ENCODE measurements at regions not wholly inside any gene's neighbourhood (a gene's known extent, or its start where the extent isn't known, plus 50 kb on each side); places are given as distances from the start of the nearest gene placed in this dataset.

DNA sequence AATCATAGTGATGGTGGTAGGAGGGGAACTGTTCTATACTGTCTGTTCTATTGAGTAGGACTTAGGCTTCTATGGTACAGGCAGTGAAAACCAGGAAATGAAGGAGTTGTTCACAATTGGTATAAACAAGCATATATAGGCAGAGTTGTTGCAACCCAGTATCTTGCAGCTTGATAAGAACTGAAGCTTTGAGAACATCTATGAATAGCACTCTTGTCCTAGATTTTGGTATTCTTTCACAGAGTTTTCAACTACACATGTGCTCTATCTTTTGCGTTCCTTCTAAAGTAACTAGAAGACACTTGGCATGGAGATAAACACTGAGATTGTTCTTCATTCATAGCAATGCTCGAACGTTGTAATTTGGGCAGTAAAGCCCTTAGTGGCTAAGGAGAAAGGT, 91.8 kb downstream of the KCNJ2 start:
- TF ChIP-seq, protein P1, sequence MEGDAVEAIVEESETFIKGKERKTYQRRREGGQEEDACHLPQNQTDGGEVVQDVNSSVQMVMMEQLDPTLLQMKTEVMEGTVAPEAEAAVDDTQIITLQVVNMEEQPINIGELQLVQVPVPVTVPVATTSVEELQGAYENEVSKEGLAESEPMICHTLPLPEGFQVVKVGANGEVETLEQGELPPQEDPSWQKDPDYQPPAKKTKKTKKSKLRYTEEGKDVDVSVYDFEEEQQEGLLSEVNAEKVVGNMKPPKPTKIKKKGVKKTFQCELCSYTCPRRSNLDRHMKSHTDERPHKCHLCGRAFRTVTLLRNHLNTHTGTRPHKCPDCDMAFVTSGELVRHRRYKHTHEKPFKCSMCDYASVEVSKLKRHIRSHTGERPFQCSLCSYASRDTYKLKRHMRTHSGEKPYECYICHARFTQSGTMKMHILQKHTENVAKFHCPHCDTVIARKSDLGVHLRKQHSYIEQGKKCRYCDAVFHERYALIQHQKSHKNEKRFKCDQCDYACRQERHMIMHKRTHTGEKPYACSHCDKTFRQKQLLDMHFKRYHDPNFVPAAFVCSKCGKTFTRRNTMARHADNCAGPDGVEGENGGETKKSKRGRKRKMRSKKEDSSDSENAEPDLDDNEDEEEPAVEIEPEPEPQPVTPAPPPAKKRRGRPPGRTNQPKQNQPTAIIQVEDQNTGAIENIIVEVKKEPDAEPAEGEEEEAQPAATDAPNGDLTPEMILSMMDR (IDR thresholded peaks at IDR 0.05; ENCODE audit: insufficient read depth, low read depth, low read length, missing control alignments) = no peak
- H3K4me3 ChIP-seq (ENCODE audit: low read length) = no peak overlapping the region
- DNase-seq (ENCODE audit: low read depth) = no peak

DNA sequence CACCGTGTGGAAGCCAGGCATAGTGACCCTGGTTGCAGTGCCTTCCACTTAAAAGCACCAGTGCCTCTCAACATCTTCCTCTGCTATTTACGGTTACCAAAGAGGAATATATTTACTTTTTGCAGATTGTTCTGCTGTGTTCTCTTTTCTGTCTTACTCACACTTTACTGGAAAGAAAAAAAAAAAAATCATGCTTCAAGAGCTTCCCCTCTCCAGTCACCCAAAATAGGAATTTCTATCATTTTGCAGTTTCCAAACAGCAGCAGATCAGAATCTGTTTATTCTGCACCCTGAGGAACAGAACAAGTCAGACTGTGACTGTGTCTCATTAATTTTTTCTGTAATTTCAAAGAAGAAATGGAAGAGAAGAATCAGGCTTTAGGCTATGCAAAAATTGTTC, 96.1 kb downstream of the KCNJ2 start:
- no peak overlapping the region for H3K4me3 ChIP-seq (ENCODE audit: low read length)
- TF ChIP-seq, protein P1 (IDR thresholded peaks at IDR 0.05; ENCODE audit: insufficient read depth, low read depth, low read length, missing control alignments) = no peak
- DNase-seq (ENCODE audit: low read depth) = no peak

DNA sequence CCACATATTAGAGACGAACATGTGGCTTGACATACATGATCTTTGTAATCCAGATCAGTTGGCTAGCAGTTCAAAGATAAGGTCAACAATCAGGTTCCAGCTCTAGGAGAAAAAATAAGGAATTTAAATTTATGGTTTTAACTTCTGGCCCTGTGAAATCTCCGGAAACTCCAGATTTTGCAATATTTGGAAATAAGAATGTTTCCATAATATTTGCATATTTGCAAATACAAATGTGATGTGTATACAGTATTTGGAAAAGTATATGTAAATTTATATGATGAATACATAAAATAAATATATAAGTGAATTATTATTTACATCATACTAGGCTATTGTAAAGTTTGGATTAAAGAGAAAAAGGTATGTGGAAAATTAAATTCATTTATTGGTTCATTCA, 97.1 kb downstream of the KCNJ2 start:
- no peak for DNase-seq (ENCODE audit: low read depth)
- H3K4me3 ChIP-seq (ENCODE audit: low read length) = no peak overlapping the region
- TF ChIP-seq, protein P1 (IDR thresholded peaks at IDR 0.05; ENCODE audit: insufficient read depth, low read depth, low read length, missing control alignments) = no peak

DNA sequence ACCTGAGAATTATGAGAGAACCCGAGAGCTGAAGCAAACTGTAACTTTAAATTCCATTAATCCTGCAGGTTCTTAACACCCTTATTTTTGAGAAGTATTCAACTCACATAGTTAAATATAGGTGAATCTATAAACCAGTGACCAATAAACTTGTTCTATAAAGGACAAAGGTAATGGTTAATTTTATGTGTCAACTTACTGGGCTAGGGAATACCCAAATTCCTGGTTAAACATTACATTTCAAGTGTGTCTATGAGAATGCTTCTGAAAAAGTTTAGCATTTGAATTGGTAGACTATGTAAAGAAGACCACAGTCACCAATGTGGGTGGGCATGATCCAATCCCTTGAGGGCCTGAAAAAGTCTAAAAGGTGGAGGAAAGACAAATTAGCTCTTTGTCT, 99.1 kb downstream of the KCNJ2 start:
- TF ChIP-seq, protein P1 (IDR thresholded peaks at IDR 0.05; ENCODE audit: insufficient read depth, low read depth, low read length, missing control alignments) = no peak
- no peak for DNase-seq (ENCODE audit: low read depth)
- no peak overlapping the region for H3K4me3 ChIP-seq (ENCODE audit: low read length)

DNA sequence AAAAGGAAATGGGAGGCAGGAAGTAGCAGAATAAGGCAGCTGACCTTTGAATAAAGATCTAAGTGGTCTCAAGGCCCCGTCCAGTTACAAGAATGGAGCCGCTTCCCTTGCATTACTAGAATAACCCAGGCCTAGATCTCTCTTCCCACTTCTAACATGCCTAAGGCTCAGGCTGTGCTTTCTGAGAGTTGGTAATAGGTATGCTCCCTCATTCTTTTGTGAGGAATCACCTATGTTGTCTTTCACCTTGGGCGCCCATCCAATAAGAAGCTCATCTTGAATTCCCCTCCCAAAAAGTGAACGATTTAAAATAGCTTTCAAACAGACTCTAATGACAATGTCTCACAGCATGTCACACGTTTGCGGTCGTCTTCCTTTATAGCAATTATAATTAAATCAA, 101.2 kb downstream of the KCNJ2 start:
- no peak overlapping the region for H3K4me3 ChIP-seq (ENCODE audit: low read length)
- TF ChIP-seq, protein P1 (IDR thresholded peaks at IDR 0.05; ENCODE audit: insufficient read depth, low read depth, low read length, missing control alignments) = no peak
- peak; percentile 39 for DNase-seq (ENCODE audit: low read depth)

DNA sequence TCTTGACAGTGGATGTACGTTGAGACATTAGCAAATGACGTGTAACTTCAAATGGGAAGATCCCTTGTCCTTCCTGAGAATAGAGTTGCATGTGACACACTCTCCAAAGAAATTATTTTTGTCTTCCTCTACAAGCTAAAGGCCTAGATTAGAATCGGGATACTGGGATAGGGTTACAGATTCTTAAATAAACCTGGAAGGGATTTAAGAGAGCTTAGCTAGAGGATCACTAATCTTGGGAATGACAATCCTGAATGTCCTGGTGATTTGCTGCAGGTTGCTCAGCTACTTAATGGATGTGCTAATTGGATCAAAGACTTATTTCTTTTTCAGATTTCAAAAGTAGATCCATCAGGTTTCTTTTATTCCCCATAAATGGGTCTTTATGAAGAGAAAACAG, 101.9 kb downstream of the KCNJ2 start:
- DNase-seq (ENCODE audit: low read depth) = no peak
- TF ChIP-seq, protein P1 (IDR thresholded peaks at IDR 0.05; ENCODE audit: insufficient read depth, low read depth, low read length, missing control alignments) = no peak
- no peak overlapping the region for H3K4me3 ChIP-seq (ENCODE audit: low read length)

DNA sequence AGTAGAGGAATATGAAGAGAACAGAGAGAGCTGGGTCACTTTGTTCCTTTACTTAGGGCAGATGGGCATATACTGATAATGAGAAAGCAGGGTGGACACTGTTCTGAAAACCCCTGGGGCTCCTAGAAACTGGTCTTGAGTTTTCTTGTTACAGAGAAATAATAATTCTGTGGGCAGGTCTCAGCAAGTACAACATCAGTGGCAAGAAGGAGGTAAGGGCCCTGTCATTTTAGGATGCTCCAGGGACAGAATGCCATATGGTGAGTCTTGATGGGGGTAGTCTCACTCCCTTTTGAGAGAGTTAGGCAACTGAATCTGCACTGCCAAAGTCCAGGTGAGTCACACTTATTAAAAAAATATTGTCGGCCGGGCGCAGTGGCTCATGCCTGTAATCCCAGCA, 102.3 kb downstream of the KCNJ2 start:
- no peak overlapping the region for H3K4me3 ChIP-seq (ENCODE audit: low read length)
- TF ChIP-seq, protein P1 (IDR thresholded peaks at IDR 0.05; ENCODE audit: insufficient read depth, low read depth, low read length, missing control alignments) = no peak
- DNase-seq (ENCODE audit: low read depth) = peak; percentile 39
